Ishikawa (cell line): ENCODE measurements at regions not wholly inside any gene's neighbourhood (a gene's known extent, or its start where the extent isn't known, plus 50 kb on each side); places are given as distances from the start of the nearest gene placed in this dataset.

ENCODE experiments used
- CEBPB ChIP-seq: IDR thresholded peaks from 2 replicates; pipeline ENCODE4 v1.6.1; 2012
- CREB1 ChIP-seq: IDR thresholded peaks from 2 replicates; pipeline ENCODE4 v1.6.1; 2012; ENCODE audit warnings: low read depth
- EGR1 ChIP-seq: IDR thresholded peaks from 2 replicates; pipeline ENCODE4 v1.6.1; 2012
- EP300 ChIP-seq: IDR thresholded peaks from 2 replicates; pipeline ENCODE4 v1.6.1; 2012; ENCODE audit warnings: borderline replicate concordance
- FOXM1 ChIP-seq: IDR thresholded peaks from 2 replicates; pipeline ENCODE4 v1.6.1; 2012; ENCODE audit warnings: low read depth, borderline replicate concordance
- MAX ChIP-seq: IDR thresholded peaks from 2 replicates; pipeline ENCODE4 v1.6.1; 2012
- NFIC ChIP-seq: IDR thresholded peaks from 2 replicates; pipeline ENCODE4 v1.6.1; 2012
- RAD21 ChIP-seq: IDR thresholded peaks from 2 replicates; pipeline ENCODE4 v1.6.1; 2012; ENCODE audit warnings: low read depth
- REST ChIP-seq: IDR thresholded peaks from 2 replicates; pipeline ENCODE4 v1.6.1; 2012; ENCODE audit warnings: low read depth, mild to moderate bottlenecking
- TAF1 ChIP-seq: IDR thresholded peaks from 2 replicates; pipeline ENCODE4 v1.6.1; 2012; ENCODE audit warnings: low read depth, mild to moderate bottlenecking
- TCF12 ChIP-seq: IDR thresholded peaks from 2 replicates; pipeline ENCODE4 v1.6.1; 2012; ENCODE audit warnings: low read depth
- TEAD4 ChIP-seq: IDR thresholded peaks from 2 replicates; pipeline ENCODE4 v1.6.1; 2012
- USF1 ChIP-seq: IDR thresholded peaks from 2 replicates; pipeline ENCODE4 v1.6.1; 2012
- YY1 ChIP-seq: IDR thresholded peaks from 2 replicates; pipeline ENCODE4 v1.6.1; 2012; ENCODE audit warnings: low read depth
- ZBTB7A ChIP-seq: IDR thresholded peaks from 2 replicates; pipeline ENCODE4 v1.6.1; 2012; ENCODE audit warnings: low read depth

DNA sequence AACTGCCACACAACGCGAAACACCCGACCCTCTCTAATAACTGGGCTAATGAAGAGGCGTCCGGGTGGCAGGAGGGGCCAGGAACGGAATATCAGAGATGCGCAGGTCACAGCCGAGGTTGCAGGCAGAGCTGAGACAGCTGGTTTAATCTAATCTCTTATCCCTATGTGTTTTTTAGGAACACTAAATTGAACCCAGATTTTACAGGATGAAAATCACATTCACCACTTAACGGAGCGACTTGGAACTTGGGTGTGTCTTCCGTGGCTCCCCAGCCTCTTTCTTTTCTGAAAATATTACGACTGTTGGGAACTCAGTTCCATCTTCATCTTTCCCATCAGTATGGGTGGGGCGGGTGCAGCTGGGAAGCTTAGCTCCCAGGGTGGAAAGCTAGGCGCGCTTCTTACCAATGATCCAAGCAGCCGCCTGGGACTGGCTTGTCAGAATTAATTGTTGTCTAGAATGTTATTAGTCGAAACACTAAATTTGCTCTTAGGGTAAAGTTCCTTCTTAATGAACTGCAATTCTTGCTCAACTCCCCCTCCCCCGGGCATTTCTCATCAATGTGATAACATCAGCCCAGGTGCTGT, 92.5 kb downstream of the IRX2 start:
- no peak for TF ChIP-seq CREB1

- TF ChIP-seq FOXM1, result no peak
- no peak for TF ChIP-seq YY1
- no peak for TF ChIP-seq TCF12
- no peak for TF ChIP-seq NFIC
- no peak for TF ChIP-seq EP300
- TF ChIP-seq REST, result no peak
- TF ChIP-seq USF1, result no peak
- TF ChIP-seq CREB1, result no peak
- TF ChIP-seq MAX, result no peak
- TF ChIP-seq TEAD4, result no peak
- no peak for TF ChIP-seq TAF1
- TF ChIP-seq EGR1, result no peak
- no peak for TF ChIP-seq RAD21
- TF ChIP-seq ZBTB7A, result no peak
- no peak for TF ChIP-seq CEBPB
Measured at GRCh38 chr5:2658447-2658846, 93.0 kb downstream of the IRX2 start.

DNA sequence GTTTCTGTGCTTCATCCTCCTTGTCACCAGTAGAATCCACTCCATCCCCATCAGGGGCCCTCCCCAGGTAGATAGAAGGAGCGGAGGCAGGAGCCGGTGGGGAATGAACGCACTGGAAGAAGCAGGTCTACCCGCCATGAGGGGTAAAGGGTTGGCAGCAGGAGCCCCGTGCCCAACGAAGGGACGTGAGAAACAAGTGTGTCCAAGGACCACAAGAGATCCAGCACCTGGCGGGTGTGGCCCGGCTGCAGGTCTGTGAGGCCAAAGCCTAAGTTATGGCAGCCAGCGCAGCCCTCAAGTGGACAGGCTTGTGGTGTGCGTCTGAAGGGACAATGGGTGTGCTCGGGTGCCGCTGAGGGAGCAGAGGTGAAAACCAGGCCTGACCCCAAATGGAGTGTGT, 94.3 kb downstream of the IRX2 start:
- TF ChIP-seq RAD21, result no peak
- TF ChIP-seq ZBTB7A, result no peak
- TF ChIP-seq TEAD4, result no peak
- TF ChIP-seq CEBPB, result no peak
- no peak for TF ChIP-seq TAF1
- no peak for TF ChIP-seq YY1
- no peak for TF ChIP-seq EP300
- TF ChIP-seq EGR1, result no peak
- no peak for TF ChIP-seq NFIC

GRCh38 chr5:2656206-2656605, 95.3 kb downstream of the IRX2 start:
- TF ChIP-seq NFIC, result no peak
- no peak for TF ChIP-seq TEAD4
- TF ChIP-seq CEBPB, result no peak
- no peak for TF ChIP-seq RAD21
- no peak for TF ChIP-seq FOXM1
- no peak for TF ChIP-seq EGR1
- no peak for TF ChIP-seq YY1
- no peak for TF ChIP-seq MAX
- TF ChIP-seq REST, result no peak
- TF ChIP-seq EP300, result no peak
- no peak for TF ChIP-seq TAF1
- TF ChIP-seq USF1, result no peak
- no peak for TF ChIP-seq ZBTB7A

DNA sequence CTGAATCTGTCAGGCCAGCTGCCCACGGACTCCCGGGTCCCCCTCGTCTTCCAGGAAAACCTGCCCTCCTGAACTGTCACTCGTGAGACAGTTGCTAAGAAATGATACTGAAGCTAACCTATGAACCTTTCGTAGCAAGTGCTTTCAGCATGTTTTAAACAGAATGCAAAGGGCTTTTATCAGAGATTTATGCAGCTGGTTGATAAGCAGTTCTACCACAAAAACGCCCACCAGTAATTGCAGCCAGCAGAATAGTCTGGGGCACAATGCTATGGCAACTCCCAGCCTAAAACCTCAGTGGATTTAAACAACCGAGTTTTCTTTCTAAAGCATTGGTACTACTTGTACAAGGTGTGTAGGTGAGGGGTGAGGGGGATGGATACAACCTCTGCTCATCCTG, 97.5 kb downstream of the IRX2 start:
- TF ChIP-seq TCF12 (no peak), EGR1 (no peak), USF1 (no peak), CREB1 (no peak), TEAD4 (no peak), MAX (no peak), REST (no peak), RAD21 (no peak), YY1 (no peak), EP300 (no peak), CEBPB (no peak), NFIC (no peak), FOXM1 (no peak), ZBTB7A (no peak), TAF1 (no peak)
